B cell (primary cell): ENCODE measurements at regions not wholly inside any gene's neighbourhood (a gene's known extent, or its start where the extent isn't known, plus 50 kb on each side); places are given as distances from the start of the nearest gene placed in this dataset.

Source experiments
- ATAC-seq: fragments of 200-7000 bp; cut with Tn5 transposase; one replicate; pipeline ENCODE4 v1.10.0; 2021; ENCODE audit warnings: low read depth, mild to moderate bottlenecking, moderate number of reproducible peaks, moderate library complexity
- CTCF ChIA-PET: fragments of 350-600 bp; sonication (Branson Sonifier 250); formaldehyde crosslinking; loops from one replicate; lab custom pipeline; 2021; ENCODE audit warnings: antibody characterized with exemption, inconsistent platforms; lab: Charles Lee
- POLR2A ChIA-PET: fragments of 350-600 bp; sonication (Branson Sonifier 250); formaldehyde crosslinking; loops from one replicate; lab custom pipeline; 2021; ENCODE audit warnings: antibody characterized with exemption; lab: Charles Lee
- DNase-seq: peaks from one replicate; pipeline ENCODE4 v3.0.0; 2013
- H2AFZ ChIP-seq: 2 replicates; pipeline ENCODE4 v1.6.1; 2012; ENCODE audit warnings: mild to moderate bottlenecking, low read depth, low read length; ENCODE audit not compliant: insufficient read depth, poor library complexity, severe bottlenecking
- H3K27ac ChIP-seq, 2 donors: 1 replicate in 1 of 2; 2 replicates in 1 of 2; pipeline ENCODE4 v1.5.1; 2012 to 2013; ENCODE audit warnings: low read length in 2 of 2, mild to moderate bottlenecking in 2 of 2, moderate library complexity in 1 of 2
- H3K27me3 ChIP-seq, 4 experiments: fragments of 200-600 bp in 1 of 4; sonication (generic) in 1 of 4; replicated peaks in 1 of 4; 1 replicate in 2 of 4; 2 replicates in 2 of 4; pipeline versions ENCODE4 v1.6.1 to v1.7.0; 2013 to 2016; ENCODE audit warnings: low read length in 3 of 4, mild to moderate bottlenecking in 2 of 4, mixed read lengths in 1 of 4, moderate library complexity in 1 of 4; ENCODE audit not compliant: insufficient read depth in 4 of 4, control insufficient read depth in 3 of 4; ENCODE audit errors: control extremely low read depth in 1 of 4
- H3K36me3 ChIP-seq, 2 experiments: replicated peaks in 1 of 2; 1 replicate in 1 of 2; 2 replicates in 1 of 2; pipeline versions ENCODE4 v1.6.1 to v1.7.1; 2013; ENCODE audit warnings: low read length in 1 of 2; ENCODE audit not compliant: insufficient read depth in 2 of 2, control insufficient read depth in 1 of 2; ENCODE audit errors: control extremely low read depth in 1 of 2, extremely low read depth in 1 of 2
- H3K4me1 ChIP-seq, 2 donors: fragments of 200-600 bp in 1 of 2; sonication (generic) in 1 of 2; 1 replicate in 1 of 2; 2 replicates in 1 of 2; pipeline versions ENCODE4 v1.5.1 to v1.6.1; 2013 to 2017; ENCODE audit warnings: low read length in 2 of 2; ENCODE audit not compliant: control insufficient read depth in 2 of 2, insufficient read depth in 2 of 2
- H3K4me2 ChIP-seq: replicated peaks from 2 replicates; pipeline ENCODE3; 2012; ENCODE audit warnings: mild to moderate bottlenecking, low read depth, low read length; ENCODE audit not compliant: poor library complexity, severe bottlenecking
- H3K4me3 ChIP-seq, 5 experiments: fragments of 200-600 bp in 1 of 5; sonication (generic) in 1 of 5; 1 replicate in 3 of 5; 2 replicates in 2 of 5; pipeline versions ENCODE4 v1.5.1 to v1.7.0; 2011 to 2016; ENCODE audit warnings: low read length in 4 of 5, mild to moderate bottlenecking in 4 of 5, low read depth in 2 of 5, control low read depth in 1 of 5, moderate library complexity in 1 of 5; ENCODE audit not compliant: insufficient read depth in 1 of 5; ENCODE audit errors: control extremely low read depth in 1 of 5, extremely low read depth in 1 of 5
- H3K79me2 ChIP-seq: fragments of 200-600 bp; sonication (generic); one replicate; pipeline ENCODE4 v1.6.0; 2016; ENCODE audit warnings: low read length; ENCODE audit not compliant: control insufficient read depth, insufficient read depth
- H3K9ac ChIP-seq: fragments of 200-600 bp; sonication (generic); 2 replicates; pipeline ENCODE4 v1.6.1; 2017; ENCODE audit warnings: mild to moderate bottlenecking, low read length, moderate library complexity
- H3K9me3 ChIP-seq, 3 donors: one replicate each; pipeline versions ENCODE4 v1.6.1 to v1.7.1; 2013; ENCODE audit warnings: low read length in 2 of 3; ENCODE audit not compliant: control insufficient read depth in 2 of 3, insufficient read depth in 1 of 3; ENCODE audit errors: control extremely low read depth in 1 of 3
- H4K20me1 ChIP-seq: 2 replicates; pipeline ENCODE4 v1.6.0; 2012; ENCODE audit warnings: mild to moderate bottlenecking, low read length; ENCODE audit not compliant: insufficient read depth, control insufficient read depth, poor library complexity, severe bottlenecking
- H3K27ac Mint-ChIP-seq: one replicate; pipeline ENCODE4 v1.8.0; 2021; ENCODE audit warnings: mixed read lengths
- H3K27me3 Mint-ChIP-seq: one replicate; pipeline ENCODE4 v1.8.0; 2021; ENCODE audit warnings: mixed read lengths
- H3K4me1 Mint-ChIP-seq: one replicate; pipeline ENCODE4 v1.8.0; 2021; ENCODE audit warnings: mixed read lengths
- H3K4me3 Mint-ChIP-seq: one replicate; pipeline ENCODE4 v1.8.0; 2021; ENCODE audit warnings: mixed read lengths
- H3K9me3 Mint-ChIP-seq: one replicate; pipeline ENCODE4 v1.8.0; 2022; ENCODE audit warnings: mixed read lengths; ENCODE audit not compliant: insufficient read depth
- EZH2 ChIP-seq: IDR thresholded peaks from 2 replicates; pipeline ENCODE4 v1.6.1; 2012; ENCODE audit warnings: borderline replicate concordance, low read depth, mild to moderate bottlenecking, moderate library complexity, low read length; ENCODE audit not compliant: insufficient read depth, poor library complexity, severe bottlenecking
- WGBS: methylation state at CpG from one replicate; pipeline ENCODE4 v1.1.5; 2013; ENCODE audit warnings: missing lambda C conversion rate; ENCODE audit not compliant: insufficient coverage; 5-methylcytosine and 5-hydroxymethylcytosine counted together
- intact Hi-C: fragments of 100-400 bp; cut with micrococcal nuclease; formaldehyde crosslinking; loops from one replicate; pipeline ENCODE4 v1.10.0; 2022
- TF ChIP-seq, protein P1 (sequence below): fragments of 200-600 bp; IDR thresholded peaks from one replicate; pipeline ENCODE4 v1.8.0; 2022; ENCODE audit warnings: antibody characterized with exemption, mild to moderate bottlenecking

DNA sequence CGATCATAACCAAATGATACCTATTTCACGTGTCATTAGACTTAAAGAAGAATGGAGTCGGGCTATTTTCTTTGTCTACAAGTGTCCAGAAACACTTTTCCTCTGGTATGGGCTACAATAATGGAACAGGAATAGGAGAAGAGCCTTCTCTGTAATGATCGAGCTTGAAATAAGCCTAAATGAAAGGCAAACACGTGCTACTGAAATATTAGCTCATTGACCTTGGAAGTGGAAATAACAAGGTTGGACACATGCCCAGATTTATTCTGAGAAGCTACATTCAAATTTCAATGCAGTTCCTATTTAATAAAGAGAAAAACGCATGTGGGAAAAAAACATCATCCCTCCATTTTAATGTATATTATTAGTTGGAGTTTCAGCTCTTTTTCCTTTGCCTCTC, 254.7 kb upstream of the PTER start:
- Histone ChIP-seq H3K27me3 (no peaks in the 10 kb centered on the region), H4K20me1 (no peaks in the 10 kb centered on the region), H3K79me2 (no peaks in the 10 kb centered on the region), H3K4me2 (no peak overlapping the region), H3K4me3 (no peak overlapping the region), H3K4me1 (no peaks in the 10 kb centered on the region), H3K9me3 (peaks cover 0 to under 1% (median 0%) of the 10 kb centered on the region in 3 donors), H3K36me3 (no peaks in the 10 kb centered on the region), H2AFZ (no peak overlapping the region), H3K27ac (no peak overlapping the region), H3K9ac (no peak overlapping the region)
- POLR2A ChIA-PET = no interaction called here
- Mint-ChIP-seq H3K4me3 (no peak overlapping the region), H3K27me3 (no peaks in the 10 kb centered on the region), H3K27ac (no peak overlapping the region), H3K9me3 (no peaks in the 10 kb centered on the region), H3K4me1 (no peaks in the 10 kb centered on the region)
- TF ChIP-seq, protein P1, sequence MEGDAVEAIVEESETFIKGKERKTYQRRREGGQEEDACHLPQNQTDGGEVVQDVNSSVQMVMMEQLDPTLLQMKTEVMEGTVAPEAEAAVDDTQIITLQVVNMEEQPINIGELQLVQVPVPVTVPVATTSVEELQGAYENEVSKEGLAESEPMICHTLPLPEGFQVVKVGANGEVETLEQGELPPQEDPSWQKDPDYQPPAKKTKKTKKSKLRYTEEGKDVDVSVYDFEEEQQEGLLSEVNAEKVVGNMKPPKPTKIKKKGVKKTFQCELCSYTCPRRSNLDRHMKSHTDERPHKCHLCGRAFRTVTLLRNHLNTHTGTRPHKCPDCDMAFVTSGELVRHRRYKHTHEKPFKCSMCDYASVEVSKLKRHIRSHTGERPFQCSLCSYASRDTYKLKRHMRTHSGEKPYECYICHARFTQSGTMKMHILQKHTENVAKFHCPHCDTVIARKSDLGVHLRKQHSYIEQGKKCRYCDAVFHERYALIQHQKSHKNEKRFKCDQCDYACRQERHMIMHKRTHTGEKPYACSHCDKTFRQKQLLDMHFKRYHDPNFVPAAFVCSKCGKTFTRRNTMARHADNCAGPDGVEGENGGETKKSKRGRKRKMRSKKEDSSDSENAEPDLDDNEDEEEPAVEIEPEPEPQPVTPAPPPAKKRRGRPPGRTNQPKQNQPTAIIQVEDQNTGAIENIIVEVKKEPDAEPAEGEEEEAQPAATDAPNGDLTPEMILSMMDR = no peak
- TF ChIP-seq EZH2 = no peak
- intact Hi-C loops = no loop called here
- no peak for DNase-seq
- CTCF ChIA-PET = no interaction called here
- WGBS = 71% methylated on average over 2 of the region's 6 CpGs
- no peak for ATAC-seq

DNA sequence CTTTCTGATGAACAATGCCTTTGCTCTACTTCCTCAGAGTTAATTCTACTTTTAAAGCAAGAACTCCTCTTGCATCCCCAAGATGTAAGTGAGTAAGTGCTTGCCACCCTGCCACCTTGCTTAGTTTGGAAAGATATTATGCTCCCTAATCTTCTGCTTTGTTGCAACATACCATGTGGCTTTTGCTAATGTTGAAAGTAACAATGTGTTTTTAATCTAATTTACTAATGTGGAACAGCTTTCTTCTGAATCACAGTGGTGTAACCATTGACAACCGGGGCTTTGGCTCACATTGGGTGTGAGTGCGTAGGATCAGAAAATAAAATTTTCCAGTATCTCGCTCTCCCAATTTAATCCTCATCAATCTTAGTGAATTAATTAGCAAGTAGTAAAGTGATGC, 254.1 kb upstream of the PTER start:
- CTCF ChIA-PET = no interaction called here
- H3K9me3 Mint-ChIP-seq = no peaks in the 10 kb centered on the region
- POLR2A ChIA-PET = no interaction called here
- no peak overlapping the region for H3K4me3 Mint-ChIP-seq
- Histone ChIP-seq H3K4me3 (no peak overlapping the region), H3K79me2 (no peaks in the 10 kb centered on the region), H3K27ac (no peak overlapping the region), H4K20me1 (no peaks in the 10 kb centered on the region), H3K9ac (no peak overlapping the region), H3K9me3 (no peaks in the 10 kb centered on the region), H3K4me1 (no peaks in the 10 kb centered on the region), H2AFZ (no peak overlapping the region), H3K36me3 (no peaks in the 10 kb centered on the region), H3K27me3 (no peaks in the 10 kb centered on the region), H3K4me2 (no peak overlapping the region)
- H3K27me3 Mint-ChIP-seq = no peaks in the 10 kb centered on the region
- no CpG with 5 or more reads among the region's 3 CpGs for WGBS
- no peaks in the 10 kb centered on the region for H3K4me1 Mint-ChIP-seq
- no peak for DNase-seq
- intact Hi-C loops = no loop called here
- TF ChIP-seq, protein P1 = no peak
- TF ChIP-seq EZH2 = no peak
- ATAC-seq = no peak
- H3K27ac Mint-ChIP-seq = no peak overlapping the region
